ENCODE measurements at regions not wholly inside any gene's neighbourhood (a gene's known extent, or its start where the extent isn't known, plus 50 kb on each side); places are given as distances from the start of the nearest gene placed in this dataset.
"Not testable (repeated sequence)": the region's sequence is repeated elsewhere in the genome, so short reads cannot be mapped to it uniquely, and the experiment has no call there.

DNA sequence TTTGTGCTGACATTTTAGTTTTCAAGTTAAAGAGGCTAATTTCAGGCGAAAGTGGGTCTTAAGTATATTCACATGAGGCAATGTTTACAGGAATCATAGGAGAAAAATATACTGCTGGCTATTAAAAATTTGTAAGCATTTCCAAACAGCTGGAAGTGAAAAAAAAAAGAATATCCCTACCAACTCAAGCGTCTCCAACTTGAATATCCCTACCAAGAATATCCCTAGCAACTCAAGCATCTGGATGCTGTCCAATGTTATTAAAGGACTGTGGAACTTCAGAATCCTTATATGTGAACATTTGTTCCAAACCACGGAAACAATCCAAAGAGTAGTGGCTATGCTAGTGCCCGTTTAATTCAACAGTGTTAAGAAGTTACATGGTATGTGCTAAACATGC, 1303.0 kb downstream of the GATA3 start:
- no peak for DNase-seq

DNA sequence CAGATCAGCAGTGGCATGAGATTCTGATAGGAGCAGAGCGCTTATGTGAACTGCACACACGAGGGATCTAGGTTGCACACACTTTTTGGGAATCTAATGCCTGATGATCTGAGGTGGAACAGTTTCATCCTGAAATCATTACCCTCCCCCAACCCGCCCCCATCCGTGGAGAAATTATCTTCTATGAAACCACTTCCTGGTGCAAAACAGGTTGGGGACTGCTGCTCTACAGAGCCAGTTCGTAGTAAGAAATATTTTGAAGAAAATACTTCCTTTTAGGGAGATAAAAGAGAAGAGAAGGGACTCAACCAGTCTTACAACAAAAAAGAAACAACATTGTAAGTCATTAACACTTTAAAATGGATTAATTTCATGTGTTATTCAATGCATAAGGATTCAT, 1308.2 kb downstream of the GATA3 start:
- no peak for DNase-seq

DNA sequence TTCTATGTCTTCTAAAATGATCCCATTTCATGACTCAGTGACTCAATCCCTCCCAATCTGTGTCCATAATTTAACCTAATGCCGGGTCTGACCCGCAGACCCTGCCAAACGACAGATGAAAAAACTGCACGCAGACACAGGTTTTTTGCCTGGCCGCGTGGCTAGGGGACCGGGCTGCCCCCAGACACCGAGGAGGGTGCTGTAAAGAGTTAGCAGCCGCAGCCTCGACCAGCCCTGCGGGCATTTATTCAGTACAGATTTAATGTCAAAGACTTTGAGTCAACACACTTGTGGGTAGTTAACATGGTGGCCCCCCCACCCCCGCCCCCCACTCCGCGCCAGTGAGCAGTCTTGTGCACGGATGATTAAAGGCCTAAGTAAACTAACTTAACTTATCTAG, 1324.7 kb downstream of the GATA3 start:
- DNase-seq: no peak

DNA sequence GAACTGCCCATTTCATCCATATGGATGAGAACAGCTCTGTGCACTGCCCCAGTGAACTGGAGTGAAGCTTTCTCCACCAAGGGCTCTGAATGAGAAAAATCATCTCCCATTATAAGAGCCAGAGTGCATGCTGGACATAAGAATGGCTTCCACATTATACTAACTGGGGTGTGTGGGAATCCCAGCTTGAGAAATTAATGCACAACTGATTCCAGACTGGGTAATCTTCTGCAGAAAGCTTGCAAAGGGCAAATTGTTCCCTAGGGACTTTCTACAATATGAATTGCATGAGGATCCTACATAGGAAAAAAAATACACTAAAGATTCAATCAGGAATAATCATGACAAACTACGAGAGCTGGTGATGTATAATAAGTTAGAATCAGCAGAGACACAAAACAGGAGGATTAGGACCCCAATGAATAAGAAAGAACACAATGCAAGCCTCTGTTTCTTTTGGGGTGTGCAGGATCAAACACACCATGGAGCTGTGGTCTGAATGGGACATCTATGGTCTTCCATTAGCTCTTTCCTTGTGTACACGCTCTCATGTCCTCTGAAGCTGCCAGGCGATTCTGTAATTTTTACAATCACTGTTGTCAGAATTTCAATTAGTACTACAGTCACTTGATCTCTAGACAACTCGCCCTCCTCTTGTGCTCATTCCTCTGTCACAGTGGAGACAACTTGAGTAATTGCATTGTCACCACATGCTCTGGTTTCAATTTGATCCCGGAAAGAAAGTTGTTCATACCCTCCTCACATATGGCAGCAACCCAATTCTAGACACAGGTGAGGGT, 1327.4 kb downstream of the GATA3 start:
- DNase-seq: no peak

DNA sequence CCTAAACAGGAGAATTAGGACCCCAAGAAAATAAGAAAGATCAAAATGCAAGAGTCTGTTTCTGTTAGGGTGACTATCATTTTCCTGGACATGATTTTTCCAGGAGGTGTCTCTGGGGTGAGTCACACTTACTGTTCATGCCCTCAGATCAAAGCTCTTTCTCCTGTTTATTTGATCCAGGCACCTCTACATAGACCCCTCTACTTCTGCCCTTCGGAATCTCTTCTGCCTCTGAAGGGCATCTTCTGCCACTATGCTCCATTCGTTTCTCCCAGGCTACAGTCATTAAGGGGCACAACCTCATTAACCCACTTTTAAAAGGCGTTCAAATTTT, 1328.0 kb downstream of the GATA3 start:
- no peak for DNase-seq

DNA sequence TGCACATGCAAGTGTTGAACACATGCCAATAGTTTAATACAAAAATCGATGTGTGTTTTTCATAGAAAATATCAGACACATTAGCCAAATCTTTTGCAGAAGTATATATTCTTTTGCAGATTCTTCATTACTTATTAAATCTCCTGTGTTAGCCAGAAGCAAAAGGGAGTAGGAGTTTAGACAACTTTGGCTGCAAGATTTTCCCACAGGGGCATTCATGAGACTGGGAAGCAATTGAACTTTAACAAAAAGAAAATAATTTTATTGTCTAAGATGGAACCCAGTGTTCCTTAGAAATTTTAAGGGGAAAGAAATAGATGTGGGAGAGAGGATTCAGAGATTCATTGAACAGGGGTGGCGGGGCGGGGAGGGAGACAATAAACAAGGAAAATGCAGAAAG, 1336.0 kb downstream of the GATA3 start:
- DNase-seq: no peak

DNA sequence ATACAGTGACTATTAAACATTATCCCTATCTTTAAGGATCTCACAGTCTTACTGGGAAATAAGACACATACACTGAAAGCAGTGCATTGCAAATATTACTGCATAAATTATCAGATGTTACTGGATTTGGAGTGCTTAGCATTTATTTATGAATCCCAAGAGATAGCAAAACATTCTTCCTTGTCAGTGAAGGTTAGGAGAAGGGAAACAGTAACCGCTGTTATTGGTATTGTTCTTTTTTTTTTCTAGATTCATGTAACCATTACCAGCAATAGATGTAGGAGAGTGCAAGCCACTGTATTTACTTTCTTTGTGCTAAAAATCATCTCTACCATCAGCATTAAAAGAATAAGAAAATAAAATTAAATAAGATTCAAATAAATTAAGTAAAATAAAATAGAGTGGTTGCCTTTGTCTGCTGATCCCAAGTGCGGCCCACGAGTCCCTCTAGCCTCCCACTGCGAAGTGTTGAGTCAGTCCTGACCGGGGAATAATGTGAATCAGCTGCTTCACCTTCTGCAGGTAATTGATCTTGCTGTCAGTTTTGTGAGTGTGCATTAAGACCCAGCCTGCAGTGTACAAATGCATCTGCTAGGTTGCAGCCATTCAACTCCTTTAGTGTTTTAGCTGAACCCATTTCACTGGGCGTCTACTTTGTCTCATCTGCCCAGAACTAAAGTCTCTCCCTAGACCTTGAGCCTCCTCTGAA, 1344.9 kb downstream of the GATA3 start:
- DNase-seq: no peak

DNA sequence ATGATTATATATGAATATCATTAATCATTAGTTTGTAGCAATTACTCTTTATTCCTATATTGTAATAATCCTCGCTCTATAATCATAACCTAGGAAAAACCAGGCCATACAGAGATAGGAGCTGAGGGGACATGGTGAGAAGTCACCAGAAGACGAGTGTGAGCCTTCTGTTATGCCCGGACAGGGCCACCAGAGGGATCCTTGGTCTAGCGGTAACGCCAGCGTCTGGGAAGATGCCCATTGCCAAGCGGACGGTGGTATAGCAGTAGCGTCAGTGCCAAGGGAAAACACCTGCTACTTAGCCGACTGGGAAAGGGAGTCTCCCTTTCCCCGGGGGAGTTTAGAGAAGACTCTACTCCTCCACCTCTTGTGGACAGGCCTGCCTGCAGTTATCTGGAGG, 1347.6 kb downstream of the GATA3 start:
- not testable (repeated sequence) for DNase-seq

DNA sequence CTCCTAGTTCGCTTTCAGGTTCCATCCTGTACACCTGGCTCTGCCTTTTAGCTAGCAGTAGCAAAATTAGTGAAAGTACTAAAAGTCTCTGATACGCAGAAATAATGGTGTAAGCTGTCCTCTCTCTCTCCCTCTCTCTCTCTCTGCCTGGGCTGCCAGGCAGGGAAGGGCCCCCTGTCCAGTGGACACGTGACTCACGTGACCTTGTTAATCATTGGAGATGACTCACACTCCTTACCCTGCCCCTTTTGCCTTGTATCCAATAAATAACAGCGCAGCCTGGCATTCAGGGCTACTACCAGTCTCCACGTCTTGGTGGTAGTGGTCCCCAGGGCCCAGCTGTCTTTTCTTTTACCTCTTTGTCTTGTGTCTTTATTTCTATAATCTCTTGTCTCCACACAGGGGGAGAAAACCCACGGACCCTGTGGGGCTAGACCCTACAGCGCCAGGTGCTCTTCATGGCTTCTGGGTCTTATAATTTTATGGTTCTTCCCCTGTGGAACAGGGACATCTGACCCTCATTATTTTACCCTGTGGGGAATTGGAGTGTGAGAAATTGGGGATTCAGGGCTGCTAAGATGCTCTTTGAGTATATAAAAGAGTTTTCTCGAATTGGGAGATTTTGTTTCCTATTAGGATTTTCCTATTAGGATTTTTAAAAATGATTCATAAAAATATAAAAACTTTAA, 1348.2 kb downstream of the GATA3 start:
- DNase-seq: not testable (repeated sequence)

DNA sequence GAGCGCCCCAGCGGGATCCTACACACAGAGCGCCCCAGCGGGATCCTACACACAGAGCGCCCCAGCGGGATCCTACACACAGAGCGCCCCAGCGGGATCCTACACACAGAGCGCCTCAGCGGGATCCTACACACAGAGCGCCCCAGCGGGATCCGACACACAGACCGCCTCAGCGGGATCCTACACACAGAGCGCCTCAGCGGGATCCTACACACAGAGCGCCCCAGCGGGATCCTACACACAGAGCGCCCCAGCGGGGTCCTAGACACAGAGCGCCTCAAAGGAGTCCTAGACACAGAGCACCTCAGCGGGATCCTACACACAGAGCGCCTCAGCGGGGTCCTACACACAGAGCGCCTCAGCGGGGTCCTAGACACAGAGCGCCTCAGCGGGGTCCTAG, 1352.7 kb downstream of the GATA3 start:
- DNase-seq: not testable (repeated sequence)

DNA sequence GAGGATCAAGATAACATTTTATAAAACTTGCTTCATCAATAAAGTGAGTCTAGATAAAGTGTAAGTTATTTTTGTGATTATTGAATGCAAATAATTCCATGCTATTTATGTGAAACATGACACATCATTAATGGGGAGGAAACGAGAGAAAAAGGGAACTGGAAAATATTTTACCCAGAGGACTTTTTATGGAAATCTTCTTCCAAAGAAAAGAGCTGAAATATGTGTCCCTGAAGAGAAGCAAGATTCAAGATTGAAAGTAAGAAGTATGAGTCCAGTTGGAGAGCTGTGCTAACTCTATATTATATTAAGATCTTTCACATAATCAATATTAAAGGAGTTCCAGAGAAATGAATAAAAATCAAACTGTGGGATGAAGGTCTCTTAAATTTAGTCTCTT, 1361.8 kb downstream of the GATA3 start:
- no peak for DNase-seq

DNA sequence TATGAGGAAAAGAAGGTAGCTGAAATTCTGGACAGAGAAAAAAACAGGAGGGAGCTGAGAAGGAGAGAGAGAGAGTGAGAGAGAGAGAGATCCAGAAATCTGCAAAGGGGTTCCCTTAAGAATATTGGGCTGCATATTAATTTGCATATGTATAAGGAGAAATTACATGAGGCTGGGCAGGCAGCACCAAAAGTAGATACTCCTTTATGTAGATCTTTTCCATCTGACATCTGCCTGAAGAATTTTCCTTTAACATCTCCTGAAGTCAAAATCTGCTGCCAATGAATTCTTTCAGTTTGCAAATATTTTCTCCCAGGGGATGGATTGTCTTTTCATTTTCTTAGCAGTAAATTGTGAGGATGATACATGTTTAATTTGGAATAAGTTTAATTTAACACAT, 1365.3 kb downstream of the GATA3 start:
- no peak for DNase-seq

DNA sequence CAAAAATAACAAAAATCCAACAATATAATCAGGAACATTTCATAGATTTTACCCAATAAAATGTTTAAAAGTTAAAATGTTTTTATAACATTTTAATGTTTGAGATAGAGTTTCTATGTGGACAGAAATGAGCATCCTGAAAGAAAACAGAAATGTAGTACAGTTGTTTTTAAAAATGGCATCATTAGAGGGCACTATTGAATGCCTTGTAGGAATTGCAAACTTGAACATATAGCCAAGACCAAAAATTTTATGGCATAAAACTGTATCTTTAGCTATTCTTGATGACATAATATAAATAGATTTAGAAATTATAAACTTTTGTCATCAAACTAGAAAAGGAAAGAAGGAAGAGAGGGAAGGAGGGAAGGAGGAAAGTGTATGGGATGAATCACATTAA, 1372.7 kb downstream of the GATA3 start:
- no peak for DNase-seq

DNA sequence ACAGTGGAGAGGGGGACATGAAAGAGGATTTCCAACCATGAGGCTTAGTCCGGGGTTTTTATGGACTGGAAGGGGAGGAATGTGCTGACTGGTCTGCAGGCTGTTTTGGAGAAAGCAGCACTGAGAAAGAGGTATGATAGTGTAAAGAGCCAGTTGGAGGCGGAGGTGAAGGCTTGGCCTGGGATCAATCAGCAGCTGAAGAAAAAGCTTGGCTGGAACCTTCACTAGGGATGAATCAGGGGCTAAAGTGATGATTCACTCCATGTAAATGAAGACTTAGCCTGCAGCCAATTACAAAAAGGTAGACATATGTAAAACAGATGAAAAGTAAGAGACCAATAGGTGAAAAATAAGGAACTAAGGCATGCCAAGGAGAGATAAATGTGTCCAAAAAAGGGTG, 1382.6 kb downstream of the GATA3 start:
- DNase-seq: no peak

DNA sequence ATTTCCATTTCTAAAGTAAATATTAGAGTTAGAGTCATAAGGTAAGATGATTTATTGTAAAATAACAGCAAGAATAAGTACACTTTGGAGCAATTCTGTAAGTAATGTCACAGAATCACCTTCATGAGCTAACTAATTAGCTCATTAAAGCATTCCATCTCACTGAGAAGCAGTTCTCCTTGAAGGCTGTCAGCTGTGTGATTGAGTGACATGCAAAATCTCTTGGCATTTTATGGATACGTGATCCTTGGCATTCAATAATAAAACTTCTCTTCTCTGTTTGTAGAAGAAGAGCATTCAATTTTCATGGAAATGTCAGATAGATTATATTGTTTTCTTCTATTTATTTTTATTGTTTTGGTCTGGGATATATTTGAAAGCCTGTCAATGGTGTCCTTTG, 1389.3 kb downstream of the GATA3 start:
- DNase-seq: no peak

DNA sequence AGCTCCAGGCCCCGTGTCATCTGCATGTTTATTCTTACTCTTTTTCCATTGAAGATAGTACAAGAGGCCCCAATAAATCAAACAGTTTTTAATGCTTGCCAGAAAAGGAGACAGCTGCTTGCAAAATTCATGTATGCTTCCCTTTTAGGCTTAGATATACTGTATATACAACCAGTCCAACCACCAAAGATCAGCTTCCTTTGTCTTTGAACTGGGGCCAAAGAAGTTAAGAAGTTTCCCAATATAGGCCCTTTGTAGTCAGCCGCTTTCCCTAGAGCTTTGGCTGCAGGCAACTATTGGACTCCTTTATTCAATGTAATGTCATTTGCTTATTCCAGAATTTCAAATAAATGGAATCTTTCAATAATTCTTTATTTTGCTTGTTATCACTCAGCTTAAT, 1395.0 kb downstream of the GATA3 start:
- DNase-seq: no peak

DNA sequence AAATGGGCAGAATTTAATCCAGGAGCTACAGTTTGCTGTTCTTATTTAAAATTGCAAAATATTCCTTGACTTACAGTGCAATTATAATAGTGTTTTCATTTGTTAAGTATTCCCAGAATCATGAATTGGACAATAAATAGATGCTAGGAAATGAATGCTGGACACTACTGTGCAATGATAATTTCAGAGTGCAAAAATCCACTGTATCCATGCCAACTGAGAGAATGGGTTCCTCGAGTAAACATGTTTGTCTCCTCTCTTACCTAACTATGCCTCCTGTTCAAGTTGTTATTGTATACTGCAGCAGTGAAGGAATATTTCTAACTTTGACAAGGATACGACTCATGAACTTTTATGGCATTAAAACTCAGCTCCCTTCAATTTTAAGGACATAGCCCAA, 1396.3 kb downstream of the GATA3 start:
- no peak for DNase-seq

DNA sequence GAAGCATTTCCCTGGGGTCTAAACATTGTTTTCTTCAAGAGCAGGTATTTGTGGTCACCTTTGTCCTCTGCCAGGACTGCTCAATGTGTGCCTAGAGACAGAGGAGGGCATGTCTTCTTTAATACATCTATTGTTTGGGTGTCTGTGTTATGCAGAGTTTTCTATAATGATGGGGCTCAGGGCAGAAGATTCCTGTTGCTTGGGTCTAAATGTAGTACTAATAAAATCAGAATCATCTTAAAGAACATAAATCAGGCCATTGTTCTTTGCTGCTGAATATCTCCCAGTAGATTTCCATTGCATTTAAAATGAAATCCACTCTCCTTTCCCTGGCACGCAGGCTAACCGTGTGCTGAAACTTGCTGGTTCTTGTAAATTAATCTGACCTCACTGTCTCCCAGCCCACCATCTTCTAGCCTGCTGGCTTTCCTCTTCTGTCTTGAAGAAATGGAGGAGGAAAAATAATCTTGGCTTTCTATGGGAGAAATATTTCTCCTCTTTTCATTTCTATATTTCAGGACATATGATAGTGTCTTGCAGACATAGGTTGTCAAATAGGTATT, 1396.8 kb downstream of the GATA3 start:
- DNase-seq: no peak

DNA sequence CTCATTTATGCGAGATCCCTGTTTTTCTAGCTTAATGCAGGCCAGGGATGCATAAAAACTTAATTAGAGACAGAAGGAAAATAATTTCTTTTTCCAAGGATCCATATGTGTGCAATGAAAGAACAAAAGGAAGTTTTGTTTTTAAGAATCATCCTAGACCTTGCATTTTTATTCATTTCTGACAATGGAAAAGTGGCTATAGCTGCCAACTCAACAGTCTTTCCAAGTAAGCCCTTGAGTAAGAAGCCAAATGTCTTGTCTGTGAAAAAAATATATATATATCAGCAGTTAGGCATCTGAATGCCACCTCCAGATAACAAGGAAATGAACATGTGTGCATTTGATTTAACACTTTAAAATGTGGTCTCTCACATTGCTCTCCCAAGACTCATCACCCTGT, 1397.6 kb downstream of the GATA3 start:
- no peak for DNase-seq

DNA sequence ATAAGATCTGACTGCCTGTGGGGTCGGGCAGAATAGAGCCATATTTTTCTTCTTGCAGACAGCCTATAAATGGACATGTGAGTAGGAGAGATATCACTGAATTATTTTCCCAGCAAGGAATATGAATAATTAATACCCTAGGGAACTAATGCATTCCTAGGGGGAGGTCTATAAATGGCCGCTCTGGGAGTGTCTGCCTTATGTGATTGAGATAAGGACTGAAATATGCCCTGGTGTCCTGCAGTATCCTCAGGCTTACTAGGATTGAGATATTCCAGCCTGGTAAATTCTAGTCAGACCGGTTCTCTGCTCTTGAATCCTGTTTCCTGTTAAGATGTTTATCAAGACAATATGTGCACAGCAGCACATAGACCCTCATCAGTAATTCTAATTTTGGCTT, 1399.4 kb downstream of the GATA3 start:
- DNase-seq: not testable (repeated sequence)

DNA sequence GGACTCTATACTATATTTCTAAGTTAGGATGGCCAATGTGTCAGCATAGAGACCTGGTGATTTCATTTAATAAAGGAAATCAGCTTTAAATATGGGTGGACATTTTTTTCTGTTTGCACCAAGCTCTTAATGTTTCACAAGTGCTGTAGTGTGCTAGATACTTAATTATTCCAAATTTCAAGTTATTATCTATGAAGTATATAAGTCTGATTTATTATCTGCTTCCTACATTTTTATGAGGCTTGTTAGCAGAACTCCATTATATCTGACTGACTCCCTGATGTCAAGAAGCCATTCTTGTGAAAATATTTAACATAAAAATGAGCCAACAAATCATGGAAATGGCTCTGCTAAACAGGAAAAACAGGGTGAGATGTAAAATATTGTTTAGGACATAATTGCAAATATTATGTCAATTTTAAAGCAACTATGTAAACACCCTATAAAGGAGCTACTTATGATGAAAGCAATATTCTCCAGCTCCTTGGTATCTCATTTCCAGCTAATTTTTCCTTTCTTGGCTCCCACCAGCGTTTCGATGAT, 1415.2 kb downstream of the GATA3 start:
- DNase-seq: no peak

DNA sequence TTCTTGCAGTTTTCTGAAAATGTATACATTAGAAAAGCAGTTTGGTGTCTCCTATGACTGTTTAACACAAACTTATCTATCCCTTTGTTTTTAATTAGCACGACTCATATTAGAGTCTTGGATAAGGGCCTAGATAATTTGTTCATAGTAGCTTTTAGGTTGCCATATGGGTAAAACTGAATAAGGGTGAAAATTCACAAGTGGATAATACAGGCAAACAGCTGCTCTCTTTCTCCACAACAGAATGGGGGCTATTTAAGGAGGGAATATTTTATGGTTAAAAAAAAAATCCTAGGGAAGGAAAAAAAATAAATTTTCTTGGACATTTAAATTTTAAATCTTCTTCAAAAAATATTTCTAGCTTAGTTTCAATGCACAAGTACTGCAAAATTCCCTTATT, 1416.1 kb downstream of the GATA3 start:
- no peak for DNase-seq

DNA sequence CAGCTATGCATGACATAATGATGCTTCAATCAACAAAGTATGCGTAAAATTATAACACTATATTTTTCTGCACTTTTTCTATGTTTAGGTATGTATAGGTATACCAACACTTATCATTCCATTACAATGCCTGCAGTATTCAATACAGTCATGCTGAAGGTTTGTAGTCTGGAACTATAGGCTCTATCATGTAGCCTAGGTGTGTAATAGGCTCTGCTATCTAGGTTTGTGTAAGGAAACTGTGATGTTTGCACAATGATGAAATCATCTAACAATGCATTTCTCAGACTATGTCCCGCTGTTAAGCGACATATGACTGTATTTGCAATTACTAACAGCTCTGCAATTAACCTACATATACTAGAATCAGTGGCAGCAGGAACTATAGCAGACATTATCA, 1447.5 kb downstream of the GATA3 start:
- DNase-seq: no peak

DNA sequence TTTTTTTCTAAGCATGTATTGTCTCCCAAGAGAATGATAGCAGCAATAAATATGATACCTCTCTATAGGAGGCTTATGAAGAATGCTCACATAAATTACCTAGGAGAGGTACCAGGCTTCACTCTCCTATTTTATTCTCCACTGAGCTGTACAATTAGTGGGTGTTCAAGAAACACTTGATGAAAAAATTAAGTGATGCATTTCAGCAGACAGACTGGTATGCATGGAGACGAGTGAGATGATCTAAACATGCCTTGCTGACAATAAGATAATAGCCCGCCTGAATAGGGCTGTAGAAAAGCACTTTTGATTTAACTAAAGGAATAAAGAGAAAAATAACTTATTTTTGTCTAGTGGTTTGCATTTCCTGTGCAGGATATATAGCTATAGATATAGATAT, 1449.7 kb downstream of the GATA3 start:
- DNase-seq: no peak
